K562 (cell line): ENCODE measurements at regions not wholly inside any gene's neighbourhood (a gene's known extent, or its start where the extent isn't known, plus 50 kb on each side); places are given as distances from the start of the nearest gene placed in this dataset.

Experiments used
- ATAC-seq: fragments of 200-7000 bp; cut with Tn5 transposase; 3 replicates; pipeline ENCODE4 v1.9.1; 2020; ENCODE audit warnings: moderate library complexity
- BruUV-seq: library from RNA; stranded (reverse); fragments of 400-500 nt; replicated peaks from 2 replicates; lab custom pipeline; 2021; lab: Mats Ljungman, UMichigan
- CTCF ChIA-PET: fragments of 300-600 bp; formaldehyde crosslinking; extraction: SDS; loops from one replicate; lab custom pipeline; 2021; ENCODE audit warnings: low intra/inter-chr PET ratio; lab: Yijun Ruan, JAX
- POLR2A ChIA-PET: fragments of 300-600, 350-650 bp; sonication (Branson Sonifier 250); formaldehyde crosslinking; extraction: SDS; loops from one replicate; lab custom pipeline; 2021; ENCODE audit warnings: antibody characterized with exemption, inconsistent platforms; lab: Yijun Ruan, JAX
- DNase-seq, 4 experiments: peaks; one replicate each; pipeline versions ENCODE4 v3.0.0 to v3.0.0-alpha.2; 2011 to 2018; ENCODE audit warnings: low spot score in 3 of 4, mixed read lengths in 3 of 4; ENCODE audit errors: extremely low read depth in 1 of 4
- FAIRE-seq: peaks from 2 replicates; lab custom pipeline; 2011; peaks lifted over from hg19 to GRCh38; lab: Jason Lieb, UNC
- H2AFZ ChIP-seq: 2 replicates; pipeline ENCODE4 v1.6.0; 2011; ENCODE audit warnings: low read depth, low read length, control low read depth, inconsistent platforms
- H3K27ac ChIP-seq: fragments of 200-600 bp; 3 replicates; pipeline ENCODE4 v1.8.0; 2011; ENCODE audit warnings: low read depth, mild to moderate bottlenecking, control low read depth, inconsistent platforms, low read length, moderate library complexity, mixed read lengths; ENCODE audit errors: extremely low read depth
- H3K27me3 ChIP-seq, 2 experiments: fragments of 300-600 bp in 1 of 2; 2 replicates in 1 of 2; 3 replicates in 1 of 2; pipeline versions ENCODE4 v1.6.0 to v1.8.0; 2011; ENCODE audit warnings: inconsistent platforms in 2 of 2, low read length in 2 of 2, mild to moderate bottlenecking in 1 of 2, mixed read lengths in 1 of 2, moderate library complexity in 1 of 2; ENCODE audit not compliant: control insufficient read depth in 2 of 2, insufficient read depth in 2 of 2
- H3K36me3 ChIP-seq: fragments of 300-600 bp; 3 replicates; pipeline ENCODE4 v1.8.0; 2011; ENCODE audit warnings: mild to moderate bottlenecking, low read length, inconsistent platforms; ENCODE audit not compliant: control insufficient read depth, insufficient read depth
- H3K4me1 ChIP-seq, 2 experiments: fragments of 200-600 bp in 1 of 2; replicated peaks in 1 of 2; 2 replicates in 1 of 2; 3 replicates in 1 of 2; pipeline versions ENCODE4 v1.5.1 to v1.8.0; 2011; ENCODE audit warnings: inconsistent platforms in 2 of 2, low read length in 2 of 2, mild to moderate bottlenecking in 1 of 2, mixed read lengths in 1 of 2, moderate library complexity in 1 of 2; ENCODE audit not compliant: control insufficient read depth in 2 of 2, insufficient read depth in 2 of 2
- H3K4me2 ChIP-seq: 2 replicates; pipeline ENCODE4 v1.6.1; 2011; ENCODE audit warnings: low read length, control low read depth, inconsistent platforms, mixed read lengths; ENCODE audit not compliant: insufficient read depth
- H3K4me3 ChIP-seq: fragments of 200-600 bp; sonication (generic), shearing (Covaris generic); 2 replicates; pipeline ENCODE4 v1.5.1; 2016; ENCODE audit warnings: control low read depth, inconsistent platforms
- H3K79me2 ChIP-seq: fragments of 200-600 bp; 3 replicates; pipeline ENCODE4 v1.8.0; 2011; ENCODE audit warnings: low read length, inconsistent platforms; ENCODE audit not compliant: control insufficient read depth, insufficient read depth
- H3K9ac ChIP-seq, 2 experiments: 2 replicates each; pipeline versions ENCODE4 v1.6.0 to v1.6.1; 2011; ENCODE audit warnings: low read depth in 2 of 2, low read length in 2 of 2, control low read depth in 1 of 2, inconsistent platforms in 1 of 2, mild to moderate bottlenecking in 1 of 2, mixed read lengths in 1 of 2; ENCODE audit not compliant: insufficient read depth in 1 of 2
- H3K9me1 ChIP-seq: one replicate; pipeline ENCODE4 v1.6.0; 2011; ENCODE audit warnings: inconsistent platforms, mild to moderate bottlenecking, low read length, moderate library complexity; ENCODE audit not compliant: control insufficient read depth, insufficient read depth
- H3K9me3 ChIP-seq: replicated peaks from 2 replicates; pipeline ENCODE4 v1.5.1; 2011; ENCODE audit warnings: low read depth, low read length, inconsistent platforms; ENCODE audit not compliant: control insufficient read depth, insufficient read depth
- H4K20me1 ChIP-seq: replicated peaks from 2 replicates; pipeline ENCODE4 v1.6.1; 2011; ENCODE audit warnings: low read length, inconsistent platforms, mixed read lengths; ENCODE audit not compliant: control insufficient read depth, insufficient read depth
- ASH1L ChIP-seq: fragments of 450-650 bp; IDR thresholded peaks from 2 replicates; pipeline ENCODE4 v1.6.1; 2018; ENCODE audit warnings: borderline replicate concordance, mild to moderate bottlenecking, low read depth; ENCODE audit not compliant: partially characterized antibody
- HDAC1 ChIP-seq, 2 experiments: fragments of 450-650 bp; IDR thresholded peaks; 2 replicates each; pipeline ENCODE4 v1.6.1; 2016 to 2017; ENCODE audit warnings: inconsistent platforms in 1 of 2, mild to moderate bottlenecking in 1 of 2, moderate library complexity in 1 of 2
- HIVEP1 ChIP-seq: fragments of 250-450 bp; sonication (Bioruptor Pico); IDR thresholded peaks from 2 replicates; pipeline ENCODE4 v1.4.0; 2020; ENCODE audit warnings: mild to moderate bottlenecking
- MCM2 ChIP-seq: fragments of 450-650 bp; IDR thresholded peaks from 2 replicates; pipeline ENCODE4 v1.6.1; 2017; ENCODE audit warnings: low read depth, mild to moderate bottlenecking
- NFYB ChIP-seq: IDR thresholded peaks from 2 replicates; pipeline ENCODE4 v1.6.1; 2011; ENCODE audit warnings: mild to moderate bottlenecking, moderate library complexity; ENCODE audit not compliant: insufficient read length; ENCODE audit errors: extremely low read depth
- RB1 ChIP-seq: fragments of 450-650 bp; IDR thresholded peaks from 2 replicates; pipeline ENCODE4 v1.6.1; 2017; ENCODE audit warnings: low read depth, mild to moderate bottlenecking
- SMARCE1 ChIP-seq: fragments of 450-650 bp; IDR thresholded peaks from 2 replicates; pipeline ENCODE4 v1.7.1; 2016; ENCODE audit warnings: mild to moderate bottlenecking
- WGBS: fragments of 100-300 bp; shearing (Covaris generic); methylation state at CpG from one replicate; pipeline ENCODE4 v1.1.6; 2016; ENCODE audit warnings: low coverage, mixed read lengths; ENCODE audit not compliant: insufficient coverage; ENCODE audit errors: missing lambda C conversion rate; 5-methylcytosine and 5-hydroxymethylcytosine counted together
- in situ Hi-C: fragments of 300-500 bp; cut with MboI; formaldehyde crosslinking; loops from 4 replicates; pipeline ENCODE4 v1.15.0; 2018; ENCODE audit warnings: inconsistent platforms, mixed read lengths
- intact Hi-C: fragments of 100-400 bp; cut with micrococcal nuclease; formaldehyde crosslinking; loops from 2 replicates; pipeline ENCODE4 v1.14.2; 2022
- TF ChIP-seq, protein P1 (sequence below): fragments of 450-650 bp; IDR thresholded peaks from 2 replicates; pipeline ENCODE4 v1.6.1; 2016; ENCODE audit warnings: antibody characterized with exemption
- TF ChIP-seq, protein P2 (sequence below): fragments of 450-650 bp; IDR thresholded peaks from 2 replicates; pipeline ENCODE4 v1.6.1; 2016; ENCODE audit warnings: mild to moderate bottlenecking, moderate library complexity
- TF ChIP-seq, protein P3 (sequence below): fragments of 200-800 bp; sonication (Bioruptor generic); IDR thresholded peaks from 2 replicates; pipeline ENCODE4 v1.6.1; 2017; ENCODE audit warnings: missing genetic modification characterization, missing compliant biosample characterization

DNA sequence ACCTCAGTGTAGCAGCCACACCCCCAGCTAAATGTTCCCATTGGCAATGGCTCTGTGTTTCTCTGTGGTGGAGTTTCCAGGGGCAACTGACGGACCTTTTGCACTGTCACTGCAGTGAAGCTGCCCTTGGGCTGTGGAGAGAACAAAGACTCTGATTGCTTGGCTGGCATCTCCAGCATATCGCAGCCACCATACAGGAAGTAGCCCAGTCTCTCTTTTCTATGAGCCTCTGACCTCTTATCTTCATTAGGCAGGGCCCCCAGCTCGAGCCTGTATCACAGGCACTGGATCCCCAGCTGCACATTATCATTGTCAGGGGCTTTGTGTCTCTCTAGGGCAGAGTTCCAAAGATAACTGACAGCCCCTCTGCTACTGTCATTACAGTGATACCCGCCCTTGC, 483.5 kb downstream of the ARAP2 start:
- Histone ChIP-seq H3K4me2 (no peak overlapping the region), H3K4me1 (no peaks in the 10 kb centered on the region), H2AFZ (no peak overlapping the region), H3K9me3 (no peaks in the 10 kb centered on the region), H3K36me3 (no peaks in the 10 kb centered on the region), H3K9ac (no peak overlapping the region), H3K9me1 (no peaks in the 10 kb centered on the region), H3K27ac (no peak overlapping the region), H3K79me2 (no peaks in the 10 kb centered on the region), H4K20me1 (no peaks in the 10 kb centered on the region), H3K27me3 (no peaks in the 10 kb centered on the region), H3K4me3 (no peak overlapping the region)
- intact Hi-C loops (no loop called here), in situ Hi-C loops (no loop called here)
- DNase-seq (no peak), FAIRE-seq (no peak), ATAC-seq (no peak)
- POLR2A ChIA-PET = no interaction called here
- WGBS = 4% methylated on average over 4 of the region's 4 CpGs
- CTCF ChIA-PET = no interaction called here
- no TSS peak for BruUV-seq
- TF ChIP-seq, protein P1, sequence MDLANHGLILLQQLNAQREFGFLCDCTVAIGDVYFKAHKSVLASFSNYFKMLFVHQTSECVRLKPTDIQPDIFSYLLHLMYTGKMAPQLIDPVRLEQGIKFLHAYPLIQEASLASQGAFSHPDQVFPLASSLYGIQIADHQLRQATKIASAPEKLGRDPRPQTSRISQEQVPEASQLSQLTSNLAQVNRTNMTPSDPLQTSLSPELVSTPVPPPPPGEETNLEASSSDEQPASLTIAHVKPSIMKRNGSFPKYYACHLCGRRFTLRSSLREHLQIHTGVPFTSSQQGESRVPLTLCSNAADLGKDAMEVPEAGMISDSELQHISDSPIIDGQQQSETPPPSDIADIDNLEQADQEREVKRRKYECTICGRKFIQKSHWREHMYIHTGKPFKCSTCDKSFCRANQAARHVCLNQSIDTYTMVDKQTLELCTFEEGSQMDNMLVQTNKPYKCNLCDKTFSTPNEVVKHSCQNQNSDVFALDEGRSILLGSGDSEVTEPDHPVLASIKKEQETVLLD = no peak
- TF ChIP-seq NFYB (no peak), HIVEP1 (CRISPR knock-in tag) (no peak), RB1 (no peak), HDAC1 (IDR thresholded peaks at IDR 0.05) (no peak), MCM2 (no peak), ASH1L (no peak), SMARCE1 (no peak)
- TF ChIP-seq, protein P2, sequence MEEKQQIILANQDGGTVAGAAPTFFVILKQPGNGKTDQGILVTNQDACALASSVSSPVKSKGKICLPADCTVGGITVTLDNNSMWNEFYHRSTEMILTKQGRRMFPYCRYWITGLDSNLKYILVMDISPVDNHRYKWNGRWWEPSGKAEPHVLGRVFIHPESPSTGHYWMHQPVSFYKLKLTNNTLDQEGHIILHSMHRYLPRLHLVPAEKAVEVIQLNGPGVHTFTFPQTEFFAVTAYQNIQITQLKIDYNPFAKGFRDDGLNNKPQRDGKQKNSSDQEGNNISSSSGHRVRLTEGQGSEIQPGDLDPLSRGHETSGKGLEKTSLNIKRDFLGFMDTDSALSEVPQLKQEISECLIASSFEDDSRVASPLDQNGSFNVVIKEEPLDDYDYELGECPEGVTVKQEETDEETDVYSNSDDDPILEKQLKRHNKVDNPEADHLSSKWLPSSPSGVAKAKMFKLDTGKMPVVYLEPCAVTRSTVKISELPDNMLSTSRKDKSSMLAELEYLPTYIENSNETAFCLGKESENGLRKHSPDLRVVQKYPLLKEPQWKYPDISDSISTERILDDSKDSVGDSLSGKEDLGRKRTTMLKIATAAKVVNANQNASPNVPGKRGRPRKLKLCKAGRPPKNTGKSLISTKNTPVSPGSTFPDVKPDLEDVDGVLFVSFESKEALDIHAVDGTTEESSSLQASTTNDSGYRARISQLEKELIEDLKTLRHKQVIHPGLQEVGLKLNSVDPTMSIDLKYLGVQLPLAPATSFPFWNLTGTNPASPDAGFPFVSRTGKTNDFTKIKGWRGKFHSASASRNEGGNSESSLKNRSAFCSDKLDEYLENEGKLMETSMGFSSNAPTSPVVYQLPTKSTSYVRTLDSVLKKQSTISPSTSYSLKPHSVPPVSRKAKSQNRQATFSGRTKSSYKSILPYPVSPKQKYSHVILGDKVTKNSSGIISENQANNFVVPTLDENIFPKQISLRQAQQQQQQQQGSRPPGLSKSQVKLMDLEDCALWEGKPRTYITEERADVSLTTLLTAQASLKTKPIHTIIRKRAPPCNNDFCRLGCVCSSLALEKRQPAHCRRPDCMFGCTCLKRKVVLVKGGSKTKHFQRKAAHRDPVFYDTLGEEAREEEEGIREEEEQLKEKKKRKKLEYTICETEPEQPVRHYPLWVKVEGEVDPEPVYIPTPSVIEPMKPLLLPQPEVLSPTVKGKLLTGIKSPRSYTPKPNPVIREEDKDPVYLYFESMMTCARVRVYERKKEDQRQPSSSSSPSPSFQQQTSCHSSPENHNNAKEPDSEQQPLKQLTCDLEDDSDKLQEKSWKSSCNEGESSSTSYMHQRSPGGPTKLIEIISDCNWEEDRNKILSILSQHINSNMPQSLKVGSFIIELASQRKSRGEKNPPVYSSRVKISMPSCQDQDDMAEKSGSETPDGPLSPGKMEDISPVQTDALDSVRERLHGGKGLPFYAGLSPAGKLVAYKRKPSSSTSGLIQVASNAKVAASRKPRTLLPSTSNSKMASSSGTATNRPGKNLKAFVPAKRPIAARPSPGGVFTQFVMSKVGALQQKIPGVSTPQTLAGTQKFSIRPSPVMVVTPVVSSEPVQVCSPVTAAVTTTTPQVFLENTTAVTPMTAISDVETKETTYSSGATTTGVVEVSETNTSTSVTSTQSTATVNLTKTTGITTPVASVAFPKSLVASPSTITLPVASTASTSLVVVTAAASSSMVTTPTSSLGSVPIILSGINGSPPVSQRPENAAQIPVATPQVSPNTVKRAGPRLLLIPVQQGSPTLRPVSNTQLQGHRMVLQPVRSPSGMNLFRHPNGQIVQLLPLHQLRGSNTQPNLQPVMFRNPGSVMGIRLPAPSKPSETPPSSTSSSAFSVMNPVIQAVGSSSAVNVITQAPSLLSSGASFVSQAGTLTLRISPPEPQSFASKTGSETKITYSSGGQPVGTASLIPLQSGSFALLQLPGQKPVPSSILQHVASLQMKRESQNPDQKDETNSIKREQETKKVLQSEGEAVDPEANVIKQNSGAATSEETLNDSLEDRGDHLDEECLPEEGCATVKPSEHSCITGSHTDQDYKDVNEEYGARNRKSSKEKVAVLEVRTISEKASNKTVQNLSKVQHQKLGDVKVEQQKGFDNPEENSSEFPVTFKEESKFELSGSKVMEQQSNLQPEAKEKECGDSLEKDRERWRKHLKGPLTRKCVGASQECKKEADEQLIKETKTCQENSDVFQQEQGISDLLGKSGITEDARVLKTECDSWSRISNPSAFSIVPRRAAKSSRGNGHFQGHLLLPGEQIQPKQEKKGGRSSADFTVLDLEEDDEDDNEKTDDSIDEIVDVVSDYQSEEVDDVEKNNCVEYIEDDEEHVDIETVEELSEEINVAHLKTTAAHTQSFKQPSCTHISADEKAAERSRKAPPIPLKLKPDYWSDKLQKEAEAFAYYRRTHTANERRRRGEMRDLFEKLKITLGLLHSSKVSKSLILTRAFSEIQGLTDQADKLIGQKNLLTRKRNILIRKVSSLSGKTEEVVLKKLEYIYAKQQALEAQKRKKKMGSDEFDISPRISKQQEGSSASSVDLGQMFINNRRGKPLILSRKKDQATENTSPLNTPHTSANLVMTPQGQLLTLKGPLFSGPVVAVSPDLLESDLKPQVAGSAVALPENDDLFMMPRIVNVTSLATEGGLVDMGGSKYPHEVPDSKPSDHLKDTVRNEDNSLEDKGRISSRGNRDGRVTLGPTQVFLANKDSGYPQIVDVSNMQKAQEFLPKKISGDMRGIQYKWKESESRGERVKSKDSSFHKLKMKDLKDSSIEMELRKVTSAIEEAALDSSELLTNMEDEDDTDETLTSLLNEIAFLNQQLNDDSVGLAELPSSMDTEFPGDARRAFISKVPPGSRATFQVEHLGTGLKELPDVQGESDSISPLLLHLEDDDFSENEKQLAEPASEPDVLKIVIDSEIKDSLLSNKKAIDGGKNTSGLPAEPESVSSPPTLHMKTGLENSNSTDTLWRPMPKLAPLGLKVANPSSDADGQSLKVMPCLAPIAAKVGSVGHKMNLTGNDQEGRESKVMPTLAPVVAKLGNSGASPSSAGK = no peak
- TF ChIP-seq, protein P3, sequence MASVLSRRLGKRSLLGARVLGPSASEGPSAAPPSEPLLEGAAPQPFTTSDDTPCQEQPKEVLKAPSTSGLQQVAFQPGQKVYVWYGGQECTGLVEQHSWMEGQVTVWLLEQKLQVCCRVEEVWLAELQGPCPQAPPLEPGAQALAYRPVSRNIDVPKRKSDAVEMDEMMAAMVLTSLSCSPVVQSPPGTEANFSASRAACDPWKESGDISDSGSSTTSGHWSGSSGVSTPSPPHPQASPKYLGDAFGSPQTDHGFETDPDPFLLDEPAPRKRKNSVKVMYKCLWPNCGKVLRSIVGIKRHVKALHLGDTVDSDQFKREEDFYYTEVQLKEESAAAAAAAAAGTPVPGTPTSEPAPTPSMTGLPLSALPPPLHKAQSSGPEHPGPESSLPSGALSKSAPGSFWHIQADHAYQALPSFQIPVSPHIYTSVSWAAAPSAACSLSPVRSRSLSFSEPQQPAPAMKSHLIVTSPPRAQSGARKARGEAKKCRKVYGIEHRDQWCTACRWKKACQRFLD (CRISPR knock-in tag) = no peak
